HG03558 (cell line): ENCODE measurements at regions not wholly inside any gene's neighbourhood (a gene's known extent, or its start where the extent isn't known, plus 50 kb on each side); places are given as distances from the start of the nearest gene placed in this dataset.

Source experiments
- ATAC-seq: cut with Tn5 transposase; IDR thresholded peaks from one replicate; pipeline ENCODE4 v1.9.1; 2021; ENCODE audit warnings: moderate number of reproducible peaks; ENCODE audit not compliant: unreplicated experiment; ENCODE audit errors: extremely low read depth

- no peak for ATAC-seq
Measured at GRCh38 chr2:41909584-41909983, 138.2 kb upstream of the PKDCC start.

GRCh38 chr2:41910126-41910525, 137.7 kb upstream of the PKDCC start:
- ATAC-seq: no peak

GRCh38 chr2:41911033-41911432, 136.8 kb upstream of the PKDCC start:
- no peak for ATAC-seq

GRCh38 chr2:41912337-41912736, 135.5 kb upstream of the PKDCC start:
- no peak for ATAC-seq

- ATAC-seq: no peak
Measured at GRCh38 chr2:41912776-41913175, 135.0 kb upstream of the PKDCC start.

- no peak for ATAC-seq
Measured at GRCh38 chr2:41913311-41913710, 134.5 kb upstream of the PKDCC start.

- no peak for ATAC-seq
Measured at GRCh38 chr2:41913921-41914609, 133.8 kb upstream of the PKDCC start.

GRCh38 chr2:41914936-41915335, 132.9 kb upstream of the PKDCC start:
- ATAC-seq: no peak

GRCh38 chr2:41916177-41916576, 131.6 kb upstream of the PKDCC start:
- no peak for ATAC-seq

GRCh38 chr2:41917587-41917986, 130.2 kb upstream of the PKDCC start:
- ATAC-seq: no peak

GRCh38 chr2:41919135-41919534, 128.7 kb upstream of the PKDCC start:
- ATAC-seq: no peak

- no peak for ATAC-seq
Measured at GRCh38 chr2:41920181-41920580, 127.6 kb upstream of the PKDCC start.

- no peak for ATAC-seq
Measured at GRCh38 chr2:41920812-41921211, 127.0 kb upstream of the PKDCC start.

- no peak for ATAC-seq
Measured at GRCh38 chr2:41922177-41922576, 125.6 kb upstream of the PKDCC start.

GRCh38 chr2:41923156-41923786, 124.5 kb upstream of the PKDCC start:
- no peak for ATAC-seq

GRCh38 chr2:41924024-41924423, 123.8 kb upstream of the PKDCC start:
- no peak for ATAC-seq

- no peak for ATAC-seq
Measured at GRCh38 chr2:41924709-41925408, 123.0 kb upstream of the PKDCC start.

GRCh38 chr2:41925712-41926111, 122.1 kb upstream of the PKDCC start:
- no peak for ATAC-seq

- ATAC-seq: no peak
Measured at GRCh38 chr2:41926614-41927580, 120.9 kb upstream of the PKDCC start.

GRCh38 chr2:41927581-41928264, 120.1 kb upstream of the PKDCC start:
- no peak for ATAC-seq
